Suprapubic skin (tissue), 4 donors: ENCODE measurements at regions not wholly inside any gene's neighbourhood (a gene's known extent, or its start where the extent isn't known, plus 50 kb on each side); places are given as distances from the start of the nearest gene placed in this dataset.

Source experiments
- EP300 ChIP-seq: sonication (generic); formaldehyde crosslinking; IDR thresholded peaks from one replicate; pipeline ENCODE4 v1.6.1; 2017; ENCODE audit warnings: antibody characterized with exemption
- POLR2A ChIP-seq, 2 donors: fragments of 450-650 bp; IDR thresholded peaks; one replicate each; pipeline ENCODE4 v1.6.1; 2017; ENCODE audit warnings: antibody characterized with exemption in 2 of 2, mild to moderate bottlenecking in 2 of 2, moderate library complexity in 2 of 2
- POLR2AphosphoS5 ChIP-seq, 3 donors: sonication (generic); formaldehyde crosslinking; IDR thresholded peaks; one replicate each; pipeline ENCODE4 v1.6.1; 2017; ENCODE audit warnings: antibody characterized with exemption in 3 of 3
- TF ChIP-seq, protein P1 (sequence below), 2 donors: fragments of 200-600 bp in 1 of 2; fragments of 450-650 bp in 1 of 2; sonication (generic) in 1 of 2; IDR thresholded peaks; one replicate each; pipeline ENCODE4 v1.5.1; 2016 to 2019; ENCODE audit warnings: antibody characterized with exemption in 2 of 2, mild to moderate bottlenecking in 1 of 2, moderate library complexity in 1 of 2

DNA sequence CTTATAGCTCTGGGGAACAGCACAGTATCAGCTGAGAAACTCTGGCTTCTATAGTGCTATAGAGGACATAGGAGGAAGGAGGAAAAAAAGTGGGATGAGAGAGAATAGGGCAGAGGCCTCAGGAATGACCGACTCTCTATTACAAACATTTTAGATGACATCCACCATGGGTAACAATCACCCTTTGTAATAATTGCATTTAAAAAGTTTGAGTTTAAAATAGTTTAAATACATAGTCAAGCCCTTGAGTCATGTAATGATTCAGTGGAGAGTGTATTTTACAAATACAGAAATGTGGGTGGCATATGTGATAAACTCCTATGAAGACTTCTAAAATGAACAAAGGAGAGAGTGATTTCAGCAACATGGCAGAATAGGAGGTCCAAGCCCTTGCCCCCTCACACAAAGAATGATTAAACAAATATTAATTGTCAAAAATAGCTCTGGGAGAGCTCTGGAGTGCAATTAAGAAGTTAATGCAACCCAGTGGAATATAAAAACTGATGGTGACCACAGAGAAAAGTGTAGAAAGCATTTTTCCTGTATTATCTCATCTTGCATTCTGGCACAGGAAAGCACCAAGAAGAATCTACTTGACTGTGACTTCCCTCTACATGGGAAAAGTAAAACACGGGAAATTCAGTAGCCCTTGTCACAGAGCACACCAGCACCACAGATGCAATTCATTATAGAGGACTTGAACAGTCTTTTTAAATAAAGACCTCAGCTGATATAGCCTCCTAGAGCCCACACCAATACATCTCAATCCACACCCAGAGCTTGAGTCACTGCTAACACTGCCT, 569.0 kb upstream of the SORCS1 start:
- TF ChIP-seq POLR2A (IDR thresholded peaks at IDR 0.05) (no peak), POLR2AphosphoS5 (IDR thresholded peaks at IDR 0.05) (no peak), EP300 (no peak)
- TF ChIP-seq, protein P1, sequence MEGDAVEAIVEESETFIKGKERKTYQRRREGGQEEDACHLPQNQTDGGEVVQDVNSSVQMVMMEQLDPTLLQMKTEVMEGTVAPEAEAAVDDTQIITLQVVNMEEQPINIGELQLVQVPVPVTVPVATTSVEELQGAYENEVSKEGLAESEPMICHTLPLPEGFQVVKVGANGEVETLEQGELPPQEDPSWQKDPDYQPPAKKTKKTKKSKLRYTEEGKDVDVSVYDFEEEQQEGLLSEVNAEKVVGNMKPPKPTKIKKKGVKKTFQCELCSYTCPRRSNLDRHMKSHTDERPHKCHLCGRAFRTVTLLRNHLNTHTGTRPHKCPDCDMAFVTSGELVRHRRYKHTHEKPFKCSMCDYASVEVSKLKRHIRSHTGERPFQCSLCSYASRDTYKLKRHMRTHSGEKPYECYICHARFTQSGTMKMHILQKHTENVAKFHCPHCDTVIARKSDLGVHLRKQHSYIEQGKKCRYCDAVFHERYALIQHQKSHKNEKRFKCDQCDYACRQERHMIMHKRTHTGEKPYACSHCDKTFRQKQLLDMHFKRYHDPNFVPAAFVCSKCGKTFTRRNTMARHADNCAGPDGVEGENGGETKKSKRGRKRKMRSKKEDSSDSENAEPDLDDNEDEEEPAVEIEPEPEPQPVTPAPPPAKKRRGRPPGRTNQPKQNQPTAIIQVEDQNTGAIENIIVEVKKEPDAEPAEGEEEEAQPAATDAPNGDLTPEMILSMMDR (IDR thresholded peaks at IDR 0.05), result no peak
